ENCODE measurements at regions not wholly inside any gene's neighbourhood (a gene's known extent, or its start where the extent isn't known, plus 50 kb on each side); places are given as distances from the start of the nearest gene placed in this dataset.

GRCh38 chr2:64779117-64779690 lies 125.5 kb upstream of the SERTAD2 start:
- H3K4me3 Mint-ChIP-seq, result no peak overlapping the region
- H3K36me3 Mint-ChIP-seq (ENCODE audit: low read depth), result no peaks in the 10 kb centered on the region
- H3K9me3 Mint-ChIP-seq, result peaks cover 5% of the 10 kb centered on the region
- intact Hi-C loops (cut with micrococcal nuclease), result no loop called here
- no peaks in the 10 kb centered on the region for H3K4me1 Mint-ChIP-seq
- no peak overlapping the region for H3K27ac Mint-ChIP-seq
- DNase-seq, result no peak
- no peak for TF ChIP-seq CTCF (IDR thresholded peaks at IDR 0.05)
- ATAC-seq (ENCODE audit: low read depth), result peak; percentile 14
- no peaks in the 10 kb centered on the region for H3K27me3 Mint-ChIP-seq
- POLR2A ChIA-PET, result interaction anchor here (0.6 to 1.8 kb wide), 3 partner anchors 10 to 133 kb away, joined by 3 to 5 read pairs (median 4); no protein-coding TSS in a partner anchor
- CTCF ChIA-PET, result no interaction called here

GRCh38 chr2:64780041-64780440 lies 126.3 kb upstream of the SERTAD2 start:
- CTCF ChIA-PET, result no interaction called here
- no peak for ATAC-seq (ENCODE audit: low read depth)
- no peak overlapping the region for H3K4me3 Mint-ChIP-seq
- DNase-seq, result no peak
- H3K27me3 Mint-ChIP-seq, result no peaks in the 10 kb centered on the region
- peaks cover 5% of the 10 kb centered on the region for H3K9me3 Mint-ChIP-seq
- intact Hi-C loops (cut with micrococcal nuclease), result no loop called here
- POLR2A ChIA-PET, result interaction anchor here (0.6 to 2.4 kb wide), 4 partner anchors 10 to 134 kb away, joined by 3 to 7 read pairs (median 4); partner anchors contain the start of gene SERTAD2
- no peaks in the 10 kb centered on the region for H3K36me3 Mint-ChIP-seq (ENCODE audit: low read depth)
- no peak overlapping the region for H3K27ac Mint-ChIP-seq
- no peak for TF ChIP-seq CTCF (IDR thresholded peaks at IDR 0.05)
- H3K4me1 Mint-ChIP-seq, result no peaks in the 10 kb centered on the region

GRCh38 chr2:64781711-64782390 lies 128.1 kb upstream of the SERTAD2 start:
- CTCF ChIA-PET, result no interaction called here
- Mint-ChIP-seq H3K9me3 (no peaks in the 10 kb centered on the region), H3K4me1 (peaks cover 11% of the 10 kb centered on the region), H3K36me3 (ENCODE audit: low read depth) (no peaks in the 10 kb centered on the region), H3K4me3 (no peak overlapping the region), H3K27me3 (no peaks in the 10 kb centered on the region), H3K27ac (no peak overlapping the region)
- intact Hi-C loops (cut with micrococcal nuclease), result no loop called here
- DNase-seq (no peak), ATAC-seq (ENCODE audit: low read depth) (no peak)
- POLR2A ChIA-PET, result interaction anchor here (0.6 to 2.4 kb wide), 3 partner anchors 31 to 129 kb away, joined by 4 to 7 read pairs (median 7); partner anchors contain the start of gene SERTAD2
- no peak for TF ChIP-seq CTCF (IDR thresholded peaks at IDR 0.05)

GRCh38 chr2:64784168-64785061 lies 130.7 kb upstream of the SERTAD2 start:
- Mint-ChIP-seq H3K4me3 (no peak overlapping the region), H3K4me1 (peaks cover 18% of the 10 kb centered on the region), H3K9me3 (no peaks in the 10 kb centered on the region), H3K27me3 (no peaks in the 10 kb centered on the region), H3K27ac (no peak overlapping the region), H3K36me3 (ENCODE audit: low read depth) (no peaks in the 10 kb centered on the region)
- no peak for DNase-seq
- POLR2A ChIA-PET, result no interaction called here
- ATAC-seq (ENCODE audit: low read depth), result no peak
- CTCF ChIA-PET, result no interaction called here
- no peak for TF ChIP-seq CTCF (IDR thresholded peaks at IDR 0.05)
- intact Hi-C loops (cut with micrococcal nuclease), result no loop called here

- Mint-ChIP-seq H3K36me3 (ENCODE audit: low read depth) (no peaks in the 10 kb centered on the region), H3K4me3 (no peak overlapping the region), H3K27me3 (no peaks in the 10 kb centered on the region), H3K9me3 (no peaks in the 10 kb centered on the region), H3K4me1 (peaks cover 18% of the 10 kb centered on the region), H3K27ac (no peak overlapping the region)
- no peak for ATAC-seq (ENCODE audit: low read depth)
- ChIA-PET POLR2A (no interaction called here), CTCF (no interaction called here)
- no peak for TF ChIP-seq CTCF (IDR thresholded peaks at IDR 0.05)
- intact Hi-C loops (cut with micrococcal nuclease), result no loop called here
- DNase-seq, result no peak
Observed at GRCh38 chr2:64785245-64785644, 131.5 kb upstream of the SERTAD2 start.
